Kidney epithelial cell (primary cell): ENCODE measurements at regions not wholly inside any gene's neighbourhood (a gene's known extent, or its start where the extent isn't known, plus 50 kb on each side); places are given as distances from the start of the nearest gene placed in this dataset.
A peak's percentile ranks its signal among the peaks of the same experiment; 100 is the strongest.

Experiments
- DNase-seq: peaks from one replicate; pipeline ENCODE4 v3.0.0-alpha.2; 2010; ENCODE audit warnings: low read depth
- H3K27me3 ChIP-seq: 2 replicates; pipeline ENCODE4 v1.6.0; 2011; ENCODE audit warnings: low read length; ENCODE audit not compliant: control insufficient read depth, insufficient read depth
- H3K36me3 ChIP-seq: 2 replicates; pipeline ENCODE4 v1.5.1; 2011; ENCODE audit warnings: low read length; ENCODE audit not compliant: control insufficient read depth, insufficient read depth
- H3K4me3 ChIP-seq: 2 replicates; pipeline ENCODE4 v1.5.1; 2011; ENCODE audit warnings: low read depth, mild to moderate bottlenecking, control low read depth, low read length
- CTCF ChIP-seq: IDR thresholded peaks from 2 replicates; pipeline ENCODE4 v1.5.1; 2011; ENCODE audit warnings: mild to moderate bottlenecking, moderate library complexity, low read length, control low read depth, inconsistent platforms; ENCODE audit not compliant: insufficient read depth, poor library complexity, severe bottlenecking

GRCh38 chr6:91608428-91608827 is 1021.6 kb upstream of the MAP3K7 start:
- no peaks in the 10 kb centered on the region for H3K36me3 ChIP-seq
- H3K27me3 ChIP-seq, result no peaks in the 10 kb centered on the region
- DNase-seq, result no peak
- no peak for TF ChIP-seq CTCF
- no peak overlapping the region for H3K4me3 ChIP-seq

GRCh38 chr6:91606148-91606901 is 1019.5 kb upstream of the MAP3K7 start:
- no peak for TF ChIP-seq CTCF
- no peak overlapping the region for H3K4me3 ChIP-seq
- no peak for DNase-seq
- no peaks in the 10 kb centered on the region for H3K27me3 ChIP-seq
- H3K36me3 ChIP-seq, result no peaks in the 10 kb centered on the region

GRCh38 chr6:91600561-91600960 is 1013.7 kb upstream of the MAP3K7 start:
- H3K36me3 ChIP-seq, result no peaks in the 10 kb centered on the region
- no peak overlapping the region for H3K4me3 ChIP-seq
- TF ChIP-seq CTCF, result no peak

GRCh38 chr6:91590191-91590590 is 1003.3 kb upstream of the MAP3K7 start:
- no peak for TF ChIP-seq CTCF
- DNase-seq, result no peak
- H3K27me3 ChIP-seq, result no peaks in the 10 kb centered on the region
- H3K36me3 ChIP-seq, result no peaks in the 10 kb centered on the region
- no peak overlapping the region for H3K4me3 ChIP-seq

More at GRCh38 chr6:91600561-91600960, 1013.7 kb upstream of the MAP3K7 start:
- DNase-seq, result no peak
- no peaks in the 10 kb centered on the region for H3K27me3 ChIP-seq

GRCh38 chr6:91580635-91581034 is 993.8 kb upstream of the MAP3K7 start:
- no peaks in the 10 kb centered on the region for H3K36me3 ChIP-seq
- no peaks in the 10 kb centered on the region for H3K27me3 ChIP-seq
- no peak for TF ChIP-seq CTCF
- DNase-seq, result no peak
- H3K4me3 ChIP-seq, result no peak overlapping the region

GRCh38 chr6:91575032-91575431 is 988.2 kb upstream of the MAP3K7 start:
- Histone ChIP-seq H3K36me3 (no peaks in the 10 kb centered on the region), H3K4me3 (no peak overlapping the region), H3K27me3 (no peaks in the 10 kb centered on the region)
- TF ChIP-seq CTCF, result peak; percentile 5
- DNase-seq, result peak; percentile 28
